ENCODE measurements at regions not wholly inside any gene's neighbourhood (a gene's known extent, or its start where the extent isn't known, plus 50 kb on each side); places are given as distances from the start of the nearest gene placed in this dataset.

DNA sequence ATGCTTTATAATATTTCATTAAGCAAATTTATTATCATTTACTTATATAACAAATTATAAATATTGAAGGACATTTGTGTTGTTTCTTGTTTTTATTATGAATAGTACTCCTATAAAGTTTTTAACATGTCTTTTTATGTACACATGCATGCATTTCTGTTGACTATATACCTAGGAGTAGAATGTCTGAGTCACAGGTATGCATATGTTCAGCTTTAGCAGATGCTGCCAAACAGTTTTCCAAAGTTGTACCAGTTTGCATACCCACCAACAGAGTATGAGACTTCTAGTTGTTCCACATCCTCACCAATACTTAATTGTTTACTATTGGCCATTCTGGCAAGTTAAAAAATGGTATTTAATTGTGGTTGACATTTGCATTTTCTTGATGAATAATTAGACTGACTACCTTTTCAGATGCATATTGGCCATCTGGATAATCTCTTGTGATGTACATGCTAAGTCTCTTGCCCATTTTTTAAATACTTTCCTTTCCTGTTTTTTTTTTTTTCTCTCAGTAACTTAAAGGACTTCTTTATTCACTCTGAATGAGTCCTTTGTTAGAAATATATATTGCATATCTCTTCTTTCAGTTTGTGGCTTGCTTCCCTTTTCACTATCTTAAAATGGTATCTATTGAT is 132.2 kb upstream of the TRIM2 start:
- TF ChIP-seq, protein P1, sequence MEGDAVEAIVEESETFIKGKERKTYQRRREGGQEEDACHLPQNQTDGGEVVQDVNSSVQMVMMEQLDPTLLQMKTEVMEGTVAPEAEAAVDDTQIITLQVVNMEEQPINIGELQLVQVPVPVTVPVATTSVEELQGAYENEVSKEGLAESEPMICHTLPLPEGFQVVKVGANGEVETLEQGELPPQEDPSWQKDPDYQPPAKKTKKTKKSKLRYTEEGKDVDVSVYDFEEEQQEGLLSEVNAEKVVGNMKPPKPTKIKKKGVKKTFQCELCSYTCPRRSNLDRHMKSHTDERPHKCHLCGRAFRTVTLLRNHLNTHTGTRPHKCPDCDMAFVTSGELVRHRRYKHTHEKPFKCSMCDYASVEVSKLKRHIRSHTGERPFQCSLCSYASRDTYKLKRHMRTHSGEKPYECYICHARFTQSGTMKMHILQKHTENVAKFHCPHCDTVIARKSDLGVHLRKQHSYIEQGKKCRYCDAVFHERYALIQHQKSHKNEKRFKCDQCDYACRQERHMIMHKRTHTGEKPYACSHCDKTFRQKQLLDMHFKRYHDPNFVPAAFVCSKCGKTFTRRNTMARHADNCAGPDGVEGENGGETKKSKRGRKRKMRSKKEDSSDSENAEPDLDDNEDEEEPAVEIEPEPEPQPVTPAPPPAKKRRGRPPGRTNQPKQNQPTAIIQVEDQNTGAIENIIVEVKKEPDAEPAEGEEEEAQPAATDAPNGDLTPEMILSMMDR (IDR thresholded peaks at IDR 0.05): no peak
- TF ChIP-seq POLR2AphosphoS5 (IDR thresholded peaks at IDR 0.05) (no peak), POLR2A (IDR thresholded peaks at IDR 0.05) (no peak)
